Keratinocyte (primary cell): ENCODE measurements at regions not wholly inside any gene's neighbourhood (a gene's known extent, or its start where the extent isn't known, plus 50 kb on each side); places are given as distances from the start of the nearest gene placed in this dataset.

Experiments used
- CTCF ChIP-seq, 3 experiments: IDR thresholded peaks in 1 of 3; conservative IDR thresholded peaks in 1 of 3; optimal IDR thresholded peaks in 1 of 3; 2 replicates in 2 of 3; 3 replicates in 1 of 3; pipeline versions ENCODE3 to v1.5.1; 2011; ENCODE audit warnings: low read length in 3 of 3, mild to moderate bottlenecking in 3 of 3, moderate library complexity in 2 of 3, control low read depth in 1 of 3, inconsistent platforms in 1 of 3; ENCODE audit not compliant: insufficient read depth in 2 of 3; ENCODE audit errors: extremely low read depth in 1 of 3
- EZH2 ChIP-seq: IDR thresholded peaks from one replicate; pipeline ENCODE4 v1.6.1; 2012; ENCODE audit warnings: inconsistent platforms, mild to moderate bottlenecking, low read length, moderate library complexity

- TF ChIP-seq CTCF (optimal IDR thresholded peaks at IDR 0.05 in 1 of 3, IDR thresholded peaks at IDR 0.05 in 1 of 3, conservative IDR thresholded peaks at IDR 0.05 in 1 of 3; ENCODE audit: extremely low read depth in 1 of 3, insufficient read depth in 2 of 3, low read length in 3 of 3) (no peak), EZH2 (no peak)
Observed at GRCh38 chr4:189221691-189222090, 719.0 kb upstream of the FRG1 start.
